HCT116 (cell line): ENCODE measurements at regions not wholly inside any gene's neighbourhood (a gene's known extent, or its start where the extent isn't known, plus 50 kb on each side); places are given as distances from the start of the nearest gene placed in this dataset.

ENCODE experiments used
- CBX3 ChIP-seq: IDR thresholded peaks from 2 replicates; pipeline ENCODE4 v1.6.1; 2012; ENCODE audit warnings: low read depth
- CEBPB ChIP-seq: IDR thresholded peaks from 2 replicates; pipeline ENCODE4 v1.6.1; 2012; ENCODE audit warnings: low read depth
- CTCF ChIP-seq, 3 experiments: fragments of 200-600 bp in 1 of 3; sonication (generic) in 1 of 3; IDR thresholded peaks in 2 of 3; conservative IDR thresholded peaks in 1 of 3; 2 replicates each; pipeline ENCODE4 v1.5.1; 2012 to 2017; ENCODE audit warnings: low read depth in 2 of 3, low read length in 2 of 3, antibody characterized with exemption in 1 of 3, borderline replicate concordance in 1 of 3, control low read depth in 1 of 3, mild to moderate bottlenecking in 1 of 3, mixed read lengths in 1 of 3, mixed run types in 1 of 3, moderate library complexity in 1 of 3; ENCODE audit not compliant: insufficient read depth in 1 of 3
- EGR1 ChIP-seq: IDR thresholded peaks from 2 replicates; pipeline ENCODE4 v1.6.1; 2012; ENCODE audit warnings: low read depth
- EZH2 ChIP-seq: fragments of 200-600 bp; sonication (generic); IDR thresholded peaks from 2 replicates; pipeline ENCODE4 v1.6.1; 2017; ENCODE audit warnings: antibody characterized with exemption, mixed run types
- MAX ChIP-seq: IDR thresholded peaks from 2 replicates; pipeline ENCODE4 v1.6.1; 2012
- POLR2A ChIP-seq: IDR thresholded peaks from 2 replicates; pipeline ENCODE4 v1.7.0; 2011; ENCODE audit warnings: borderline replicate concordance; ENCODE audit not compliant: insufficient read depth, insufficient read length; ENCODE audit errors: extremely low read depth
- POLR2AphosphoS5 ChIP-seq: IDR thresholded peaks from 2 replicates; pipeline ENCODE4 v1.6.1; 2011; ENCODE audit warnings: mild to moderate bottlenecking, low read depth, low read length, moderate library complexity
- RAD21 ChIP-seq: IDR thresholded peaks from 2 replicates; pipeline ENCODE4 v1.6.1; 2012; ENCODE audit warnings: low read depth, mild to moderate bottlenecking
- SP1 ChIP-seq: IDR thresholded peaks from 2 replicates; pipeline ENCODE4 v1.6.1; 2012; ENCODE audit warnings: low read depth
- YY1 ChIP-seq: IDR thresholded peaks from 2 replicates; pipeline ENCODE4 v1.6.1; 2011; ENCODE audit warnings: low read length, low read depth, moderate library complexity, mild to moderate bottlenecking; ENCODE audit not compliant: insufficient replicate concordance; ENCODE audit errors: extremely low read depth
- TF ChIP-seq, protein P1 (sequence below): IDR thresholded peaks from 2 replicates; pipeline ENCODE4 v1.6.1; 2011; ENCODE audit warnings: mild to moderate bottlenecking, low read length, moderate library complexity; ENCODE audit not compliant: insufficient replicate concordance; ENCODE audit errors: extremely low read depth
- TF ChIP-seq, protein P2 (sequence below): IDR thresholded peaks from 2 replicates; pipeline ENCODE4 v1.6.1; 2012
- TF ChIP-seq, protein P3 (sequence below): IDR thresholded peaks from 2 replicates; pipeline ENCODE4 v1.6.1; 2012; ENCODE audit warnings: low read depth

- TF ChIP-seq CTCF (IDR thresholded peaks at IDR 0.05 in 2 of 3, conservative IDR thresholded peaks at IDR 0.05 in 1 of 3; ENCODE audit: borderline replicate concordance in 1 of 3, insufficient read depth in 1 of 3, low read depth in 2 of 3, low read length in 2 of 3): no peak
- TF ChIP-seq POLR2AphosphoS5: no peak
- no peak for TF ChIP-seq CBX3
- TF ChIP-seq MAX: no peak
- TF ChIP-seq YY1: no peak
- TF ChIP-seq, protein P1, sequence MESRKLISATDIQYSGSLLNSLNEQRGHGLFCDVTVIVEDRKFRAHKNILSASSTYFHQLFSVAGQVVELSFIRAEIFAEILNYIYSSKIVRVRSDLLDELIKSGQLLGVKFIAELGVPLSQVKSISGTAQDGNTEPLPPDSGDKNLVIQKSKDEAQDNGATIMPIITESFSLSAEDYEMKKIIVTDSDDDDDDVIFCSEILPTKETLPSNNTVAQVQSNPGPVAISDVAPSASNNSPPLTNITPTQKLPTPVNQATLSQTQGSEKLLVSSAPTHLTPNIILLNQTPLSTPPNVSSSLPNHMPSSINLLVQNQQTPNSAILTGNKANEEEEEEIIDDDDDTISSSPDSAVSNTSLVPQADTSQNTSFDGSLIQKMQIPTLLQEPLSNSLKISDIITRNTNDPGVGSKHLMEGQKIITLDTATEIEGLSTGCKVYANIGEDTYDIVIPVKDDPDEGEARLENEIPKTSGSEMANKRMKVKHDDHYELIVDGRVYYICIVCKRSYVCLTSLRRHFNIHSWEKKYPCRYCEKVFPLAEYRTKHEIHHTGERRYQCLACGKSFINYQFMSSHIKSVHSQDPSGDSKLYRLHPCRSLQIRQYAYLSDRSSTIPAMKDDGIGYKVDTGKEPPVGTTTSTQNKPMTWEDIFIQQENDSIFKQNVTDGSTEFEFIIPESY: no peak
- TF ChIP-seq POLR2A: no peak
- TF ChIP-seq EGR1: no peak
- no peak for TF ChIP-seq SP1
- no peak for TF ChIP-seq CEBPB
- TF ChIP-seq EZH2: no peak
- TF ChIP-seq RAD21: no peak
- TF ChIP-seq, protein P2, sequence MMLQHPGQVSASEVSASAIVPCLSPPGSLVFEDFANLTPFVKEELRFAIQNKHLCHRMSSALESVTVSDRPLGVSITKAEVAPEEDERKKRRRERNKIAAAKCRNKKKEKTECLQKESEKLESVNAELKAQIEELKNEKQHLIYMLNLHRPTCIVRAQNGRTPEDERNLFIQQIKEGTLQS: no peak
- TF ChIP-seq, protein P3, sequence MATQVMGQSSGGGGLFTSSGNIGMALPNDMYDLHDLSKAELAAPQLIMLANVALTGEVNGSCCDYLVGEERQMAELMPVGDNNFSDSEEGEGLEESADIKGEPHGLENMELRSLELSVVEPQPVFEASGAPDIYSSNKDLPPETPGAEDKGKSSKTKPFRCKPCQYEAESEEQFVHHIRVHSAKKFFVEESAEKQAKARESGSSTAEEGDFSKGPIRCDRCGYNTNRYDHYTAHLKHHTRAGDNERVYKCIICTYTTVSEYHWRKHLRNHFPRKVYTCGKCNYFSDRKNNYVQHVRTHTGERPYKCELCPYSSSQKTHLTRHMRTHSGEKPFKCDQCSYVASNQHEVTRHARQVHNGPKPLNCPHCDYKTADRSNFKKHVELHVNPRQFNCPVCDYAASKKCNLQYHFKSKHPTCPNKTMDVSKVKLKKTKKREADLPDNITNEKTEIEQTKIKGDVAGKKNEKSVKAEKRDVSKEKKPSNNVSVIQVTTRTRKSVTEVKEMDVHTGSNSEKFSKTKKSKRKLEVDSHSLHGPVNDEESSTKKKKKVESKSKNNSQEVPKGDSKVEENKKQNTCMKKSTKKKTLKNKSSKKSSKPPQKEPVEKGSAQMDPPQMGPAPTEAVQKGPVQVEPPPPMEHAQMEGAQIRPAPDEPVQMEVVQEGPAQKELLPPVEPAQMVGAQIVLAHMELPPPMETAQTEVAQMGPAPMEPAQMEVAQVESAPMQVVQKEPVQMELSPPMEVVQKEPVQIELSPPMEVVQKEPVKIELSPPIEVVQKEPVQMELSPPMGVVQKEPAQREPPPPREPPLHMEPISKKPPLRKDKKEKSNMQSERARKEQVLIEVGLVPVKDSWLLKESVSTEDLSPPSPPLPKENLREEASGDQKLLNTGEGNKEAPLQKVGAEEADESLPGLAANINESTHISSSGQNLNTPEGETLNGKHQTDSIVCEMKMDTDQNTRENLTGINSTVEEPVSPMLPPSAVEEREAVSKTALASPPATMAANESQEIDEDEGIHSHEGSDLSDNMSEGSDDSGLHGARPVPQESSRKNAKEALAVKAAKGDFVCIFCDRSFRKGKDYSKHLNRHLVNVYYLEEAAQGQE: no peak
Measured at GRCh38 chr4:108445716-108446115, 174.7 kb upstream of the RPL34 start.
